ENCODE measurements at regions not wholly inside any gene's neighbourhood (a gene's known extent, or its start where the extent isn't known, plus 50 kb on each side); places are given as distances from the start of the nearest gene placed in this dataset.
"Not testable (repeated sequence)": the region's sequence is repeated elsewhere in the genome, so short reads cannot be mapped to it uniquely, and the experiment has no call there.

- TF ChIP-seq POLR2AphosphoS5 (IDR thresholded peaks at IDR 0.05) (no peak), CTCF (IDR thresholded peaks at IDR 0.05) (no peak), POLR2A (IDR thresholded peaks at IDR 0.05) (no peak), EP300 (IDR thresholded peaks at IDR 0.05; ENCODE audit: low read depth) (no peak)
- H3K4me3 ChIP-seq: no peak overlapping the region
- no peaks in the 10 kb centered on the region for H3K27me3 ChIP-seq
- H3K36me3 ChIP-seq: no peaks in the 10 kb centered on the region
- WGBS, 2 donors (ENCODE audit: low coverage in 1 of 2): 69 to 100% methylated on average over 2 to 3 of the region's 3 CpGs
- DNase-seq: no peak
- no peaks in the 10 kb centered on the region for H3K9me3 ChIP-seq
- in situ Hi-C loops (cut with MboI; ENCODE audit: low pct_ligation_motif_present in 1 of 4, low pct_unique_long_range_greater_than_20kb in 1 of 4, low sequenced_read_pairs in 3 of 4) (loop anchor here (10.0 to 25.0 kb wide), 3 partner anchors 156 to 337 kb away; no protein-coding TSS in a partner anchor), intact Hi-C loops (cut with DNase I; ENCODE audit: low total_unique reads) (no loop called here)
- no peak overlapping the region for H3K27ac ChIP-seq
- H3K4me1 ChIP-seq: no peaks in the 10 kb centered on the region
Observed at GRCh38 chr4:110348711-110349383, 127.1 kb upstream of the ENPEP start.

GRCh38 chr4:110347805-110348204, 128.2 kb upstream of the ENPEP start:
- H3K36me3 ChIP-seq: no peaks in the 10 kb centered on the region
- H3K4me3 ChIP-seq: no peak overlapping the region
- WGBS, 2 donors (ENCODE audit: low coverage in 1 of 2): 60 to 83% methylated on average over 4 of the region's 4 CpGs
- H3K9me3 ChIP-seq: no peaks in the 10 kb centered on the region
- intact Hi-C loops (cut with DNase I; ENCODE audit: low total_unique reads) (no loop called here), in situ Hi-C loops (cut with MboI; ENCODE audit: low pct_ligation_motif_present in 1 of 4, low pct_unique_long_range_greater_than_20kb in 1 of 4, low sequenced_read_pairs in 3 of 4) (loop anchor here (10.0 to 25.0 kb wide), 3 partner anchors 157 to 336 kb away; no protein-coding TSS in a partner anchor)
- no peaks in the 10 kb centered on the region for H3K4me1 ChIP-seq
- no peak for TF ChIP-seq POLR2A (IDR thresholded peaks at IDR 0.05)
- no peak for TF ChIP-seq CTCF (IDR thresholded peaks at IDR 0.05)
- TF ChIP-seq EP300 (IDR thresholded peaks at IDR 0.05; ENCODE audit: low read depth): no peak
- no peak for TF ChIP-seq POLR2AphosphoS5 (IDR thresholded peaks at IDR 0.05)
- H3K27ac ChIP-seq: no peak overlapping the region
- DNase-seq: no peak
- H3K27me3 ChIP-seq: no peaks in the 10 kb centered on the region

GRCh38 chr4:110344165-110344564, 131.8 kb upstream of the ENPEP start:
- Histone ChIP-seq H3K9me3 (no peaks in the 10 kb centered on the region), H3K4me3 (no peak overlapping the region), H3K4me1 (no peaks in the 10 kb centered on the region), H3K36me3 (no peaks in the 10 kb centered on the region), H3K27ac (no peak overlapping the region), H3K27me3 (no peaks in the 10 kb centered on the region)
- WGBS, 2 donors (ENCODE audit: low coverage in 1 of 2): 92% methylated on average over 1 of the region's 1 CpG
- peak; percentile 41 to 73 (median 44) for TF ChIP-seq CTCF (IDR thresholded peaks at IDR 0.05)
- no peak for TF ChIP-seq POLR2A (IDR thresholded peaks at IDR 0.05)
- in situ Hi-C loops (cut with MboI; ENCODE audit: low pct_ligation_motif_present in 1 of 4, low pct_unique_long_range_greater_than_20kb in 1 of 4, low sequenced_read_pairs in 3 of 4): loop anchor here (10.0 to 25.0 kb wide), 3 partner anchors 161 to 332 kb away; no protein-coding TSS in a partner anchor
- intact Hi-C loops (cut with DNase I; ENCODE audit: low total_unique reads): no loop called here
- DNase-seq: peak; percentile 16

GRCh38 chr4:110343534-110343933, 132.4 kb upstream of the ENPEP start:
- DNase-seq: no peak
- Histone ChIP-seq H3K36me3 (no peaks in the 10 kb centered on the region), H3K4me3 (no peak overlapping the region), H3K27me3 (no peaks in the 10 kb centered on the region), H3K9me3 (no peaks in the 10 kb centered on the region), H3K4me1 (no peaks in the 10 kb centered on the region), H3K27ac (no peak overlapping the region)
- WGBS, 2 donors (ENCODE audit: low coverage in 1 of 2): 88 to 100% methylated on average over 1 to 2 of the region's 2 CpGs
- intact Hi-C loops (cut with DNase I; ENCODE audit: low total_unique reads): no loop called here
- TF ChIP-seq POLR2AphosphoS5 (IDR thresholded peaks at IDR 0.05): no peak
- TF ChIP-seq CTCF (IDR thresholded peaks at IDR 0.05): no peak
- no peak for TF ChIP-seq POLR2A (IDR thresholded peaks at IDR 0.05)
- TF ChIP-seq EP300 (IDR thresholded peaks at IDR 0.05; ENCODE audit: low read depth): no peak
- in situ Hi-C loops (cut with MboI; ENCODE audit: low pct_ligation_motif_present in 1 of 4, low pct_unique_long_range_greater_than_20kb in 1 of 4, low sequenced_read_pairs in 3 of 4): loop anchor here (10.0 to 25.0 kb wide), 3 partner anchors 161 to 331 kb away; no protein-coding TSS in a partner anchor

- DNase-seq; H3K4me3 ChIP-seq; H3K27me3 ChIP-seq; H3K4me1 ChIP-seq; H3K27ac ChIP-seq; intact Hi-C loops (cut with DNase I; ENCODE audit: low total_unique reads); H3K36me3 ChIP-seq; H3K9me3 ChIP-seq: not testable (repeated sequence)
- in situ Hi-C loops (cut with MboI; ENCODE audit: low pct_ligation_motif_present in 1 of 4, low pct_unique_long_range_greater_than_20kb in 1 of 4, low sequenced_read_pairs in 3 of 4): loop anchor here (10.0 to 25.0 kb wide), 3 partner anchors 164 to 329 kb away; no protein-coding TSS in a partner anchor
Observed at GRCh38 chr4:110341118-110341517, 134.8 kb upstream of the ENPEP start.

Measured in transverse colon (tissue), 4 donors.